ENCODE measurements at regions not wholly inside any gene's neighbourhood (a gene's known extent, or its start where the extent isn't known, plus 50 kb on each side); places are given as distances from the start of the nearest gene placed in this dataset.

- TF ChIP-seq CTCF (IDR thresholded peaks at IDR 0.05): no peak
- no peak for TF ChIP-seq POLR2A (IDR thresholded peaks at IDR 0.05)
These were observed 132.5 kb downstream of the FAXC start for GRCh38 chr6:99216959-99217358.

Measured in adrenal gland (tissue), 5 donors.